ENCODE measurements at regions not wholly inside any gene's neighbourhood (a gene's known extent, or its start where the extent isn't known, plus 50 kb on each side); places are given as distances from the start of the nearest gene placed in this dataset.

DNA sequence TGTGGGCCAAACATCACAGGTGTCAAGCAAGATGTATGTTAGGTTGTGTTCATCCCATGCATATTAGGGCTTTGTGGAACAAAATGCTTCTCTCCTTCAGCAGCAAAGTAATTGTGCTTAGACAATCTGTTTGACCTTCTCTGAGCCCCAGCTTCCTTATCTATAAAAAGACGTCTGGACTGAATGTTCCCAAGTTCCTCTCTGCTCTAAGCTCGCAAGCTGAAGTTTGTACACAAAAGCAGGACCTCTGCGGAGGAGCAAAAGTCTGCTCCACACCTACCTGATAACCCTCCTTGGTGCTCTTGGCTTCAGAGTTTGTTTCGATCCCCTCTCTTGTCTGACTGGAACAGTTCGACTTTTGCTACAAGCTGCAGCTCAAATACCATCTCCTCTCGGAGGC is 95.7 kb upstream of the UBL3 start:
- no peak for DNase-seq

DNA sequence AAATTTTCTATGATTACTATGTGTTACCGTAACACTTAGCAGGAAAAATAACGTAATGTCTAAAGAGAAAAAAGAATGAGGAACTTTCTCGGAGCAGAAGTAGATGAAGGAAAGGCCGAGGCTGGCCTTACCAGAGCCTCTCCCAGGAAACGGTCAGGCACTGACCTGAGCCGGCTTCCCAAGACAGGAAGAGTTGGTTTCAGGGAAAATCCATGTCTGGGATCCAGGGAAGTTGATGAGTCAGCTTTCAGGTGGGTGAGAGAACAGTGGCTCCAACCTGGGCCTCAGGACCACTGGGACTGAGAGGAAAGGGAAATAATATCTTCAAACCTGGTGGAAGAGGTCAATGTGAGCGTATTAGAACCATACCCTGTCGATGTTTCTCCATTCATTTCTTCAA is 93.3 kb upstream of the UBL3 start:
- no peak for DNase-seq

DNA sequence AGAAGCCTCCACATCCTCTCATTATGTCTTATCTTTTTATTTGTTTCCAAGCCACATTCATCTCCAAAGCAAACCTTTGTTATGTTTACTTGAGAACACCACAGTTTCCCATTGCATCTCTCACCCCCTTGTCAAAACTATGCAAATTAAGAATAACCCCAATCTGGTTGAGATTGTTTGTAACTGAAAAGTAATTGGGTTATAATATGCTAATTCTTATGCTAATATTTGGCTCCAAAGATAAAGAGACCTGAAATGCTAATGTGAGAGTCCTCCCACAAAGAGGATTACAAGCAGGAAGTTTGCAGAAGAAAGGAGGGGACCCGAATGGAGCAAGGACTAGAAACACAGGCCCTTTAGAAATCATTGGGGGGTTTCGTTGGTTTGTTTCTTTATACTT is 92.9 kb upstream of the UBL3 start:
- DNase-seq: no peak

DNA sequence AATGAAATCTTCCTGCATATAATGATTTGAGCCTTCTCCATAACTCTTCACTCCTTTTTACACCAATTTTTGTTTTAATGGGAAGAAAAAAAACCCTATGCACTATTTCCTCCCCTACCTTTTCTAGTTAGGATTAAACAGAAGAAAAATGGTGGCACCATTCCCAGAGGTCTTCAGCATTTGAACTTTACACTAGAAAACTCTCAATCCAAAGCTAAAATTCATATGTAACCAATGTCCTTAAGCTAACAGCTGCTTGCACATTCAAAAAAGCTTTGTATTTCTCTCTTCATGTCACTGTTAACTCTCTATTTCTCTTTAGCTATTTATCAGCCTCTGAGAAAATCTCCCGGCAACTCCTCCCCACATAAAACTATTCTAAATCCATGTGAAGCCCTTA is 90.3 kb upstream of the UBL3 start:
- no peak for DNase-seq

DNA sequence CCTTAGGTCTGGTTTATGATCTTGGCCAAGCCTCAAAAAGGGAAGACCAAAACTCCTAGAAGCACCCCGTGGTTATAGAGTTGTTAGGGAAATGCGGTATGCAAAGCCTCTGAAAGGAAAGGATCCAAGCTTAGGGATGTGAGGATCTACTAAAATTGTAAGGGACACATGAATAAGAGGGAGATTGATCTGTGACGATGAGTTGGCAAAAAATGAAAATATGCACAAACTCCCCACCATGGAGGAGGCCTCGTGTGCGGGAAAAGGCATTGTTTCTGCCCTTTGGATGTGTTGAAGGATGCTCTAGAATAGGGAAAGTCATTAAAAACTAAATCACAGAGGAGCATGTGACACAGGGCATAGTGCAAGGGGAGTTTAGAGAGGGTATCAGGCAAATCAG is 88.7 kb upstream of the UBL3 start:
- no peak for DNase-seq

DNA sequence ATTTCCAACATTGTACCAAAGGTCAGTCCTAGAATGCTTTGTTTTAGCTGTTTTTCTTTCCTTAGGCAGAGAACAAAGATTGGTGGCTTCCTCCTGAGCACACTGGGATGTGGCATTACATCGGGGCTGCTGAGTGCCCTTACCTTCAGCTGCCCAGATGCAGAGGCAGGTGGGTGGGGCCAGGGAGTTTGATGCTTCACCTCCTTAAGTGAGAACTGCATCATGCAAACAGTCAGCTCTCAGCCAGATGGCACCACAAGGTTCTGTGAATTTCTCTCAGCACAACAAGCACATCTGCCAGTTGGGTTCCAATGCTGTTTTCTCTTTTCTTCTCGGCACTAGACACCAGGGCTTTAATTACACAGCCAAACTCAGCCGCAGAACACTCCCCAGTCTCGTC is 87.4 kb upstream of the UBL3 start:
- DNase-seq: no peak

DNA sequence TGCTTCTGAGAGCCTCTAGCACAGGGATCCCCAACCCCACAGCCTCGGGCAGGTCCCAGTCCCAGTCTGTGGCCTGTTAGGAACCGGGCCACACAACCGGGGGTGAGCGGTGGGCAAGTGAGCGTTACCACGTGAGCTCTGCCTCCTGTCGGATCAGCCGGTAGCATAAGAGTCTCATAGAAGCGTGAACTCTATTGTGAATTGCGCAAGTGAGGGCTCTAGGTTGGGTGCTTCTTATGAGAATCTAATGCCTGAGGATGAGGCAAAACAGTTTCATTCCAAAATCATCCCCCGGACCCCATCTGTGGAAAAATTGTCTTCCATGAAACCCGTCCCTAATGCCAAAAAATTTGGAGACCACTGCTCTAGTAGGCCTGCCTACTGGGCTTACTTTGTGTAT is 87.0 kb upstream of the UBL3 start:
- no peak for DNase-seq

DNA sequence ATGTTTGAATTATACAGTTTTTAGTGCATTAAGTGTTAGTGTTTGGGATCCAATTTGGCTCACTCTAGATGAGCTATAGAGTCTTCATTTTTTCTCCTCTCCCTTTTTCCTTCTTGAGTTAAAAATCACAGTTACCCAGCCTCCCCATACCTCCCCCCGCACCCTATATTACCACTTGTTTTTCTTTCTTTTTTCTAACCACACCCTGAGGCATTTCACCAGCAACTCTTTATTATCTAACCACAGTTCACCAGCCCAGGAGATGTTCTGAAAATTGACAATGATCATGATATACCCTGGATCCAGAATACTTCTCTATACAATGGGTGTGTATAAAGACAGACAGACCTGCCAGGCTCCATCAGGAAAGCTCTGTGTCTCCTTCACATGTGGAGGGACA is 86.5 kb upstream of the UBL3 start:
- DNase-seq: no peak

DNA sequence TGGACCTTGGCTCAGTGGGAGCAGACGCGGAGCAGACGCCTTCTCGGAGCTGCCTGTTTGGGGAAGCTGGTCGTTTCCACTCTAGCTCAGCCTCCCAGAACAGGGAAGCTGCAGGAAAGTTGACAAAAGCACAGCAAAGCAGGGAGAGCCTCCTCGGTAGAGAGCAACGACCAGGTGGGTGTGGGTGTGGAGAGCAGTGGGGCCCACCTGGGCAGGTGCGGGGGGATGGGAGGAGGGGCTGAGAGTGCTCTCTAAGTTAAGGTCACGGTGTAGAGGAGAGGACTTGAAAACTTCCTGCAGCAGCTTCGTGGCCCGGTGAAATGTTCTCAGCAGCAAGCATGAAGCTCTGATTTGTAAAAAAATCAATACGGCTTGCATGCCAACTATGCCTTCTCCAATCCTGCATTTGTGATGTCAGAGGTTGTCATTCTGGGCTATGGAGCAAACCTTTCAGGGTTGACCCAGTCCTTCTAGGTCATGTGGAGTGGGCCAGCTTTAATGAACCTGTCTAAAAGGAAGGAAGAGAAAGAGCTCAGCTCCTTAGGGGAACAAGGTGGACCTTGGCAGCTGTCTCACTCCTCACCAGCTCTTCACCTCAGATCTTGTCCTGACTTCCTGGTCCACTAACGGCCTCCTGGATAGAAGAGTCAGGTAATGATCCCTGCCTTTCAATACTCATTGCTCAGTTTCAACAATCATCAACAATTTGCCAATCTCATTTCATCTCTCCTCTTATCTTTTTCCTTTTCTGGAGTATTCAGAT is 85.8 kb upstream of the UBL3 start:
- no peak for DNase-seq

DNA sequence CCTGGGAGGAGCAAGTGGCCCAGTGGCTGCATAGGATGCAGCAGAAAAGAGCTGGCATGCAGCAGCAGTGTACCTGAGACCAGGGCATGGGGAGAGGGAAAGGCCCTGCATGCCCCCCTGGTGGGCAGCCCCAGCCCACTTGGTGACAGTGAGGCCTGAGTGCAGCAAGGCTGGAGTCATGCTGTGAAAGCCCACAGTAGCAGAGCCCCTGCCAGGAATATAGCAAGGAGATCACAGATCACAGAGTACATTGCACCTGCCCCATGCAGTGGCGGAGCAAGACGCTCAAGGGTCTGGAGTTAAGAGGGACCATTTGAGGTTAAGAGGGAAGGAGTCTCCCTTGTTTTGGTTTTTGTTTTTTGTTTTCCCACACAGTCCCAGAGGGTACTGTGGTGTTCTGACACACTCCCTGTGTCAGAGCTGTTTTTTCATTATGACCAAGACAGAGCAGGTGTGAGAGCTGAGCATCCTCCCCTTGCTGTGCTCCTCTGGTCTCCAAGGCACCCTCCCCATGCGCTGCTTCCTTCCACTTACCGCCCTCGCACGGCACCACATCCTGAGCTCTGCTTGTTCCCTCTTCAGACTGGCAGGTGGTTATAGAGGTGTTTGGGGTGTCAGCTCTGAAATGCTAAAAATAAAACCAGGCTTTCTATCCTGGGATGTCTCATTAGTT is 85.0 kb upstream of the UBL3 start:
- DNase-seq: no peak

DNA sequence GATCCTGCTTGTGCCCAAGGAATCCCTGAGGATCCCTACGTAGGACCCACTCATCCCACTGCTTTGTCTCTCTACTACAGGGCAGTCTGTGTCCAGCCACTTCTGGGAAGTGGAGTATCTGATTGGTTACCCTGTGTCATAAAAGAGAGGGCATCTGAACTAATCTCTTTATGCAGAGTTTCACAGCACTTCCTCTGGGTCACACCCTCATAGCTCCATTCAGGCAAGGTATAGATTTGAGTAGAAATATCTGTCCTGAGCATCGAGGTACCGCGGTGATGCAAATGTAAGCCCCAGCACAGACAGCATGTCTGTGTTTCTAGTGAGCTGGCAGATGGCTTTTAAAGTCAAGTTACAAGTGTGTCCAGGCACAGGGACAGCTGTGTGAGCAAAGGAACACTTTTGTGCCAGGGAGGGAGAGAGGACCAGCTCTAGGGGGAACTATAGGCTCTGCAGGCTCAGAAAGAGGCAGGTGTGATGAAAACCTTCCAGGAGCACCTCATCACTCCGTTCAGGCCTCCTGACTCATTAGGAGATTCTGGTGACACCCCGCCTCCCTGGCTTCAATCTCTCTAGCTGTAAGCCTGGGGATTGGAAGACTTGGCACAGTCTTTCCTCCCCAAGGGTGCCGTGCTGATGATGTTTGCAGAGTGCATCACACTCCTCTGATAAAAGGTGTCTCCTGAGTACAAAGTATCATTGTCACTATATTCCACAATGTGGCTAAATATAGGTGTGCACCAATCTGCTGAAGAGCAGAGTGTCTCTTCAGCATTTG is 84.3 kb upstream of the UBL3 start:
- DNase-seq: no peak

DNA sequence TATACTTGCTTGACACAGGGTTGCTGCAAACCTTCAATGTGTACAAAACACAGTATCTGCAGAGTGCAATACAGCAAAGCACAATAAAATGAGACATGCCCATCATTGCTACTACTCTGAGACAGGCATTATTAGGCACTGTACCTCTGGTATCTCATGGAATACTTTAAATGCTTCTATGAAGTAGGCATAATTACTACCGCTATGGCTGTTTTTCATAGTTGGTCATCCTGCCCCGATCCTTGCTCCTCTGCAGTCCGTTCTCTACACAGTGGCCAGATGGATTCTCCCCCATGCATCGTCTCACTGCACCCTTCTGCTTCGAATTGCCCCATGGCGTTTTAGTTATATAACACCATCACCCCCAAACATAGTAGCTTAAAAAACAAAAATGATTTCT is 83.0 kb upstream of the UBL3 start:
- no peak for DNase-seq

DNA sequence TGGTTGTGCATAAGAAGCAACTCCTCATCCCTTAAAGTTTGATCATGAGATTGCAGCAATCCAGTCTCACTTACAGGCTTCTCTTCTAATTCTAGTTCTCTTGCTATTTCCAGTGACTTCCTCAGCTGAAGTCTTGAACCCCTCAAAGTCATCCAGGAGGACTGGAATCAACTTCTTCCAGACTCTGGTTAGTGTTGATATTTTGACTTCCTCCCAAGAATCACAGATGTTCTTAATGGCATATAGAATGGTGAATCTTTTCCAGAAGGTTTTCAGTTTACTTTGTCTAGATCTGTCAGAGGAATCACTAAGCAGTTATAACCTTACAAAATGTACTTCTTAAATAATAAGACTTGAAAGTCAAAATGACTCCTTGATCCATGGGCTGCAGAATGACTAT is 81.3 kb upstream of the UBL3 start:
- DNase-seq: no peak

DNA sequence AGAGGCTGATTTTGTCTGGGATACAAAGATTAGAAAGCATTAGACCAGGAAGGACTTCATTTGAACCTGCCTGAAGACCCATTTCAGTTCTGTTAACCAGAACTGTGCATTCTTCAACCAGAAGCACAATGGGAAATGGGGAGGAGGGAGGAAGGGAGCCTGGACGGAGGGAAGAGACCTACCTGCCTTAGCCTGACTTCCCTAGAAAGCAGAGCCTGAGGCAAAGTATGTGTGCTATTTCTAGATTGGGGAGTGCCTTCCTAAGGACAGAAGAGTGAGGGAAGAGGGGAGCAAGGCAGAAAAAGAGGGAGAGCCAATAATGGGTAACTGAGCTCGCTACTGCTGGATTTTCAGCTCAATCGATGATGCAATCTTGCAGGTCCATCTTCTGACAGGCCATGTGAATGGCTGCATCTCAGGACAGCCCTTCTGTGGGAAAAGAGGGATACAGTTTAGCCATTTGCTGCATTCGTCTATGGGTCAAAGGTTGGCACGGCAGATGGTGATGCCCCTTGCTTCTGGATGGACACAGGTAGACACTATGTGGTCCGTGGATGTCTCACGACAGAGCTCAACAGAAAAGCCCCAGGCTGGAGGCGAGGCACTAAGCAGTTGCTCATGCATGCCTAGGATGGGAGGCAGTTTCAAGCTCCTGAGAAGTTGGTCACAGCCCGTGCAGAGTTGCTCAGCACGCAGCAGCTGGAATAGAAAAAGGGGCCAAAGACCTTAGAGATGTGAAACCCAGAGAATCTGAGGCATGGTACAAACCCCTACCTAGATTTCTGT is 78.8 kb upstream of the UBL3 start:
- DNase-seq: no peak

DNA sequence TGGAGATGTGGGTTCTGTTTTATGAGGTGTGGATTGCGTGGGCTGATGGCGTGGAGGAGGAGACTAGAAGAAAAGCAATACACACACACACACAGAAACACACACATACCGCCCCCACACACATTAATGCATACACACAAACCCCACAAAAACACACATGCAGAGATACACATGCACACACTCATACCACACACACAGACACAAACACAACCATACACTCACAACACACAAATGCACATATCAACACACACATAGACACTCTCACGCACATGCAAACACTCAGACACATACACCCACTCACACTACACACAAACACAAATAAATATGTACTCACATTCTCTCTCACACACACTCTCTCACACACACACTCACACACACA is 75.7 kb upstream of the UBL3 start:
- DNase-seq: no peak

DNA sequence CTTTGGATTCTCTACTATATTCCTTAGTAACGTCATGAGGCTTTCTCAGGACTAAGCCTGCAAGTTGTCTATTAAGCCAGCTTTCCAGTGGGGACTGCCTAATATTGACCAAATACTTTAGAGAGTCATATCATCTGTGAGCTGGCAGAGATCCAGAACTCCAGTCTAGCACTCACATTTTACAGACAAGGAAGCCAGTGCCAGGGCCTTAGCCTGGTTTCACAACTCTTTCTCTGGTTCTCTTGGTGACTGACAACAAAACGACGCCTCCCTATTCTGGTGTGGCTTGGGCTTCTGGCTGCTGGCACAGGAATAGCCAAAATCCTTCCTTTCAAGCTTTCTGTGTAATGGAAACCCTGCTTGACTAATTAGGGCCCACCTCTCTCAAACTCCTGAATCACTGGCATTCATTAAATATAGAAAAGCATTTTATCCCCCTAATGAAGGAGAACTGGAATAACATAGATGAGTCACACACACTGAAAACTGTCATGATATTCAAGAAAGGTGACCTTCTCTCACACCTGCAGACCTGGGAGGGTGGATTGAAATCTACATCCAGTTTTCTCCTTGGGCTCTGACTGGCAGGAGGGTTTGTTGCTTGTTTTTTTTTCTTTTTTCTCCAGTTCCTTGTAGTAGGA is 75.2 kb upstream of the UBL3 start:
- peak; percentile 84 for DNase-seq

DNA sequence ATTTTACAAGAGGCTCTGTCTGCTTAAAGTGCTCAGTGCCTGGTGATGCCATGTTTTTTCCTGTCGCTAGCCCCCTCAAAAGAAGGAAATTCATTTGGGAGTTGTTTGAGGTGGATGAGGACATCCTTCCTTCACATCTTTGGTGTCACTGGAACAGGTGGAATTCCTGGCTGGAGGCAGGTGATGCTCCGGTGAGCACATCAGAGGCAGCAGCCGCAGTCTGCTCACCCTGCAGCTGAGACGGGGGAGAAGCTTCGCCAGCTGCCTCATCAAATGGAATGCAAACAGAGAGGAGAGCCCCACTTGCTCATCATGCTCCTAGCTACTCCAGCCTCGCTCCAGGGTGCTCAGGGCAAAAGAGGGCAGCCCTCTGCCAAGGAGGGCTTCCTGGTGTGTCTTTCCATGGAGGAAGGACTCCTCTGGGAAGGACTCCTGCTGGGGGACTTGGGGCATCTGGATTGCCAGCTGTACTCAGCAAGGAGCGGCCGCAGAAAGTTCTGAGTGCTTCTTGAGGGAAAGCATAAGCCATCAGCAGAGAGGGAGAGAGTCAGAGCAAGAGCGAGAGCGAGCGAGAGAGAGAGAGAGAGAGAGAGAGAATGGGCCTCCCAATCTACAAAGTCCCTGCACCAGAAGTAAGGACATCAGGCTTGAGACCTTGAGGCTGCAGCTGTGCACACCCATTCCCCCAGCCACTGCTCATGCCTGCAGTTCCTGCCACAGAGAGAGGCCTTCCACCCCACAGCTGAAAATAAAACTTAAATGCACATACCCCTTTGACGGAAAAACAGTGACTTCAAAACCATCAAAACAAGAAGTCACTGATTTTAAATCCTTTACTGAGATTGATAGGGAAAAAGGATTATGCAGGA is 74.3 kb upstream of the UBL3 start:
- DNase-seq: peak; percentile 76

DNA sequence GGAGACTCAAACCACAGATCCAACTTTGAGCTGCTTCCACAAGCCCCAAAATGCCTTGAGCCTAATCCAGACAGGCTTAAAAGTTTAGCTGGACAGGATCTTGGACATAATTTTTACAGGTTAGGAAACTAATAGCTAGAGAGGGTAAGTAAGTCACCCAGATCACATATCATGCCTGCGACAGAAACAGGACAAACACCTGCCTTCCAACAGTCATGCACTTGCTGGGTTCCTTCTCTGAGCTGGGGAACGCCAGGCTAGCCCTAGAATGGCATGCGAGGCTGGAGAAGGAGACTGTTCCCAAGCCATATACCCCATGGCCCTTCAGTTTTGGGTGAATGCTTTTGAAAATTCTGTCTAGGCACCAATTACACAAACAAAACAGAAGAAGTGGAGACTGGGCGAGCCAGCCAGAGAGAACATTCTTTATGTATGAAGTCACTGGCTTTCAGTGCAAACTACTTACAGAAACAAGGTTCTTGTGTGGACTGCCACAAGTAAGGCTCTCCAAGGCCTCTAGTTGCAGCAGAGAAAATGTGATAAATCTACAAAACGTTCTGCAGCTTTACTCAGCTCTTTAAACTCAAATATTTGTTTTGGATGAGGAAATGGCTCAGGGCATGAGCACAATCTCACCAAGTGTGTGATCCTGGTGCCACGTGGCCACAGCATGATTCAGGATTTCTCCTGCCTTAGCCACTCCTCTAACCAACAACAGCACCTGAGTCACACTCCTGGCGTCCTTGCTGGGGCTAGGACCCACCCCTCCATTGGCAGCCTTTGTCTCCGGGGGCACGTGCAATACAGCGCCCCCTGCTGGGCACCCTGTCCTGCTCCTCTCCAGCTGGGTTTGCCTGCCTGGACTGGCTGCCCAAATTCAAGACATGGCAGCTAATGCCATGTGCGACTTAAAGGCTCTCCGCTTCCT is 73.4 kb upstream of the UBL3 start:
- DNase-seq: peak; percentile 99

DNA sequence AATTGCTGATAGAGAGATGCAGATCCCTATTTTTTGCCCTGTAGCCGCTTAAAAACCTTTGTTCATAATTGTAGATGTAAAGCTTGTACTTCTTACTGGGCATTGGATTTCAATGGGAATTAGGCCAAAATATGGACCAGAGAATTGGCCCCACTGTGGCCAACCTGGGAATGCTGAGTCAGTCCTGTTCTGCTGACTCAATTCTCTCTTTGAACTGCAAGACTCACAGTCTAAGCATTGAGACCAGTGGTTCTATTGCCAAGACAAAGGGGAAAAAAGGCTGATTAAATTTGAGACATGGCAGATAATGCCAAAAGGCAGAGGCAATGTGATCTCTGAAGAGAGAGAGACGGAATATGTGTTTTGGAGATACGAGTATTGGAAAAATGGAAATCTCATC is 72.5 kb upstream of the UBL3 start:
- DNase-seq: peak; percentile 78

DNA sequence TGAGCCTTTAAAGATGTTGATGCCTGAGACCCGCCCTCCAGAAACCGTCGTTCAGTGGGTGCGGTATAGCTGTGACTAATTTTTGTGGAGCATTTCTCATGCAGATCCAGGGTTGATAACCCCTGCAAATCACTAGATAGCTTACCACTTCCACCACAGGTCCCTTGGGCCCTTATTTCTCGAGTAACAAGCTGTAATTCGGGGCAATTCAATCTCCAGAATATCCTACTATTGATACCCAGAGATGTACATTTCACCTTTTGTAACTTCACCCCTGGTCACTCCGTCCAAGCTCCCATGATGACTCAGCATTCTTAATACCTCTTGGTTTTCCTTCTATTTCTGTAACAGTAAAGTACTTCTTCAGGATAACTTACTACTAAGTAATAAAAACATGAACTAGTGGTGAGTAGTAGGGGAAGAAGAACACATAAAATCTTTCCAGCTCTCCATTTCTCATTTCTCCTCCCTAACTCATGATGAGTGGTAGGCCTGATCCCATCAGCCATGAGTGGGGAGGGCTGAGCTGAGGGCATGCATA is 71.9 kb upstream of the UBL3 start:
- DNase-seq: peak; percentile 61

All from fibroblast of skin of right quadriceps (primary cell).